Neuronal stem cell (in vitro differentiated cells): ENCODE measurements at regions not wholly inside any gene's neighbourhood (a gene's known extent, or its start where the extent isn't known, plus 50 kb on each side); places are given as distances from the start of the nearest gene placed in this dataset.
A peak's percentile ranks its signal among the peaks of the same experiment; 100 is the strongest.

Source experiments
- DNase-seq: peaks from one replicate; pipeline ENCODE4 v3.0.0-alpha.2; 2013; ENCODE audit warnings: low spot score
- H2AFZ ChIP-seq: one replicate; pipeline ENCODE4 v1.6.1; 2013; ENCODE audit warnings: mild to moderate bottlenecking, low read length, inconsistent platforms
- H2AK5ac ChIP-seq: 2 replicates; pipeline ENCODE4 v1.6.1; 2013; ENCODE audit warnings: low read depth, mild to moderate bottlenecking, inconsistent platforms, low read length, moderate library complexity, mixed read lengths
- H2BK120ac ChIP-seq: 2 replicates; pipeline ENCODE4 v1.6.1; 2013; ENCODE audit warnings: low read depth, mild to moderate bottlenecking, inconsistent platforms, low read length, moderate library complexity, mixed read lengths
- H2BK12ac ChIP-seq: one replicate; pipeline ENCODE4 v1.6.1; 2013; ENCODE audit warnings: low read length, inconsistent platforms
- H2BK15ac ChIP-seq: 2 replicates; pipeline ENCODE4 v1.6.1; 2013; ENCODE audit warnings: mild to moderate bottlenecking, low read length, inconsistent platforms, mixed read lengths
- H2BK5ac ChIP-seq: one replicate; pipeline ENCODE4 v1.6.1; 2013; ENCODE audit warnings: inconsistent platforms, mild to moderate bottlenecking, low read length, moderate library complexity
- H3K14ac ChIP-seq: one replicate; pipeline ENCODE4 v1.6.1; 2013; ENCODE audit warnings: low read length, inconsistent platforms
- H3K18ac ChIP-seq: 2 replicates; pipeline ENCODE4 v1.6.1; 2013; ENCODE audit warnings: low read length, inconsistent platforms
- H3K23ac ChIP-seq: 2 replicates; pipeline ENCODE4 v1.6.1; 2013; ENCODE audit warnings: low read depth, mild to moderate bottlenecking, mixed read lengths, low read length, inconsistent platforms; ENCODE audit not compliant: poor library complexity
- H3K27ac ChIP-seq: replicated peaks from 3 replicates; pipeline ENCODE4 v1.5.1; 2013; ENCODE audit warnings: low read length, inconsistent platforms
- H3K27me3 ChIP-seq, 3 experiments: 2 replicates each; pipeline ENCODE4 v1.6.1; 2013; ENCODE audit warnings: low read length in 3 of 3, mild to moderate bottlenecking in 2 of 3, inconsistent platforms in 1 of 3, low read depth in 1 of 3, mixed read lengths in 1 of 3, moderate library complexity in 1 of 3; ENCODE audit not compliant: control insufficient read depth in 3 of 3, insufficient read depth in 3 of 3
- H3K36me3 ChIP-seq, 2 donors: replicated peaks in 1 of 2; 2 replicates each; pipeline ENCODE4 v1.6.1; 2013; ENCODE audit warnings: low read length in 2 of 2; ENCODE audit not compliant: control insufficient read depth in 2 of 2, insufficient read depth in 2 of 2
- H3K4ac ChIP-seq: 2 replicates; pipeline ENCODE4 v1.6.1; 2013; ENCODE audit warnings: inconsistent platforms, mild to moderate bottlenecking, low read length, moderate library complexity
- H3K4me1 ChIP-seq, 2 donors: 1 replicate in 1 of 2; 2 replicates in 1 of 2; pipeline ENCODE4 v1.6.1; 2013; ENCODE audit warnings: low read length in 2 of 2, low read depth in 1 of 2; ENCODE audit not compliant: control insufficient read depth in 2 of 2, insufficient read depth in 1 of 2
- H3K4me2 ChIP-seq: one replicate; pipeline ENCODE4 v1.6.1; 2013; ENCODE audit warnings: mild to moderate bottlenecking, low read length, inconsistent platforms; ENCODE audit not compliant: insufficient read depth, poor library complexity, severe bottlenecking
- H3K4me3 ChIP-seq, 2 donors: 2 replicates each; pipeline ENCODE4 v1.5.1; 2013; ENCODE audit warnings: low read length in 2 of 2, mild to moderate bottlenecking in 2 of 2, inconsistent platforms in 1 of 2, moderate library complexity in 1 of 2
- H3K79me1 ChIP-seq: one replicate; pipeline ENCODE4 v1.6.1; 2013; ENCODE audit warnings: low read depth, mild to moderate bottlenecking, inconsistent platforms, low read length, moderate library complexity
- H3K9ac ChIP-seq: one replicate; pipeline ENCODE4 v1.6.1; 2013; ENCODE audit warnings: mild to moderate bottlenecking, low read depth, low read length, inconsistent platforms; ENCODE audit not compliant: poor library complexity
- H3K9me3 ChIP-seq, 2 donors: replicated peaks in 1 of 2; 2 replicates each; pipeline versions ENCODE3 to v1.6.1; 2013; ENCODE audit warnings: low read length in 2 of 2, mild to moderate bottlenecking in 2 of 2, inconsistent platforms in 1 of 2, low read depth in 1 of 2, mixed read lengths in 1 of 2, moderate library complexity in 1 of 2; ENCODE audit not compliant: control insufficient read depth in 2 of 2, insufficient read depth in 1 of 2
- H4K8ac ChIP-seq: one replicate; pipeline ENCODE4 v1.6.1; 2013; ENCODE audit warnings: low read depth, mild to moderate bottlenecking, inconsistent platforms, low read length, moderate library complexity
- H4K91ac ChIP-seq: one replicate; pipeline ENCODE4 v1.6.1; 2013; ENCODE audit warnings: low read length, low read depth, mild to moderate bottlenecking, inconsistent platforms; ENCODE audit not compliant: poor library complexity
- WGBS, 2 donors: extraction: QIAGEN DNeasy Blood & Tissue Kit; methylation state at CpG; one replicate each; pipeline ENCODE4 v1.1.7; 2013; ENCODE audit warnings: missing lambda C conversion rate in 2 of 2, mixed read lengths in 1 of 2; ENCODE audit not compliant: insufficient read length in 2 of 2, insufficient replicate concordance in 1 of 2; ENCODE audit errors: extremely low coverage in 2 of 2; 5-methylcytosine and 5-hydroxymethylcytosine counted together
- small RNA-seq: library from polyadenylated mRNA; stranded (forward); fragments of <200 nt; extraction: miRNeasy Mini kit (QIAGEN cat#:217004); gene quantifications from one replicate; pipeline ENCODE3, GENCODE V24; 2013; ENCODE audit not compliant: insufficient read depth

- peak overlapping the region; percentile 53 for H3K18ac ChIP-seq
- H2BK12ac ChIP-seq, result no peak overlapping the region
- no peak overlapping the region for H4K91ac ChIP-seq
- H2AK5ac ChIP-seq, result no peak overlapping the region
- H3K27ac ChIP-seq, result peak overlapping the region; percentile 71
- no peak overlapping the region for H2BK15ac ChIP-seq
- no peak overlapping the region for H3K14ac ChIP-seq
- H3K4me3 ChIP-seq, result peak overlapping the region in 1 of 2 donors; percentile 51
- H3K9me3 ChIP-seq, result no peaks in the 10 kb centered on the region
- H3K4me2 ChIP-seq, result peak overlapping the region; percentile 37
- no peak overlapping the region for H2BK5ac ChIP-seq
- H3K36me3 ChIP-seq, result peaks cover 0 to 13% of the 10 kb centered on the region in 2 donors
- no peaks in the 10 kb centered on the region for H3K79me1 ChIP-seq
- no peak overlapping the region for H3K23ac ChIP-seq
- peaks cover 14 to 17% of the 10 kb centered on the region in 2 donors for H3K4me1 ChIP-seq
- H3K27me3 ChIP-seq, result no peaks in the 10 kb centered on the region
- peak overlapping the region; percentile 91 for H2AFZ ChIP-seq
- WGBS, 2 donors, result no CpG with 5 or more reads among the region's 16 CpGs
- H4K8ac ChIP-seq, result no peak overlapping the region
- no peak overlapping the region for H2BK120ac ChIP-seq
- H3K4ac ChIP-seq, result no peak overlapping the region
- peak; percentile 51 for DNase-seq
- H3K9ac ChIP-seq, result no peak overlapping the region
Observed at GRCh38 chr7:26101361-26102151, 50.4 kb upstream of the NFE2L3 start.

- H2AK5ac ChIP-seq, result peak overlapping the region; percentile 91
- peak overlapping the region; percentile 93 for H2BK12ac ChIP-seq
- no peak overlapping the region for H3K9ac ChIP-seq
- H3K14ac ChIP-seq, result no peak overlapping the region
- peak overlapping the region in 1 of 2 donors; percentile 51 for H3K4me3 ChIP-seq
- no peaks in the 10 kb centered on the region for H3K79me1 ChIP-seq
- DNase-seq, result no peak
- peak overlapping the region; percentile 89 for H3K18ac ChIP-seq
- H4K8ac ChIP-seq, result no peak overlapping the region
- no peaks in the 10 kb centered on the region for H3K9me3 ChIP-seq
- no peak overlapping the region for H4K91ac ChIP-seq
- WGBS, 2 donors, result no CpG with 5 or more reads among the region's 4 CpGs
- peaks cover 14 to 17% of the 10 kb centered on the region in 2 donors for H3K4me1 ChIP-seq
- no peaks in the 10 kb centered on the region for H3K27me3 ChIP-seq
- peak overlapping the region; percentile 71 for H3K27ac ChIP-seq
- H3K4me2 ChIP-seq, result no peak overlapping the region
- no peak overlapping the region for H2BK120ac ChIP-seq
- H2BK5ac ChIP-seq, result no peak overlapping the region
- peak overlapping the region; percentile 91 for H2AFZ ChIP-seq
- H3K23ac ChIP-seq, result no peak overlapping the region
- no peak overlapping the region for H2BK15ac ChIP-seq
- H3K4ac ChIP-seq, result no peak overlapping the region
- peaks cover 0 to 16% of the 10 kb centered on the region in 2 donors for H3K36me3 ChIP-seq
Observed at GRCh38 chr7:26102176-26102575, 49.8 kb upstream of the NFE2L3 start.

Small RNA genes in the stretch of these regions (small RNA-seq; reads per million reads assigned to genes)
- 12,225 reads per million, percentile 100 among the genes with 10 or more reads in this experiment for gene MIR148A
